ENCODE measurements at regions not wholly inside any gene's neighbourhood (a gene's known extent, or its start where the extent isn't known, plus 50 kb on each side); places are given as distances from the start of the nearest gene placed in this dataset.

DNA sequence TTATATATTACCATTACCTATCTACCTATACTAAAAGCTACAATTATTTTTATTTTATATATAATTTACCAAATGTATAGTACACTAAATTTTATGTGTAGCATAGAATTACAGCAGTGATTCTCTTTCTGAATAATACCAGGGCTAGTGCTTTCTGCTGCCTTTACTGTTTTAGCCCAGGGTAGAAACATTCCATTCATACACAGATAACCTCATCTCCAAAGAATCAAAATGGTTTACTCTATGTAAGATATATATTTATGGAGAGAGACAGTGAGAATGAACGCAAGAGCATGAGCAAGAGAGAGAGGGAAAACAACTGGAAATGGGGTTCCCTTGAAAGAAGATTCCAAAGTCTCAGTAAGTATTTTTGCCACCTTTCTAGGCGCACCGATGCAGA, 56.3 kb upstream of the ATXN1 start:
- TF ChIP-seq, protein P1, sequence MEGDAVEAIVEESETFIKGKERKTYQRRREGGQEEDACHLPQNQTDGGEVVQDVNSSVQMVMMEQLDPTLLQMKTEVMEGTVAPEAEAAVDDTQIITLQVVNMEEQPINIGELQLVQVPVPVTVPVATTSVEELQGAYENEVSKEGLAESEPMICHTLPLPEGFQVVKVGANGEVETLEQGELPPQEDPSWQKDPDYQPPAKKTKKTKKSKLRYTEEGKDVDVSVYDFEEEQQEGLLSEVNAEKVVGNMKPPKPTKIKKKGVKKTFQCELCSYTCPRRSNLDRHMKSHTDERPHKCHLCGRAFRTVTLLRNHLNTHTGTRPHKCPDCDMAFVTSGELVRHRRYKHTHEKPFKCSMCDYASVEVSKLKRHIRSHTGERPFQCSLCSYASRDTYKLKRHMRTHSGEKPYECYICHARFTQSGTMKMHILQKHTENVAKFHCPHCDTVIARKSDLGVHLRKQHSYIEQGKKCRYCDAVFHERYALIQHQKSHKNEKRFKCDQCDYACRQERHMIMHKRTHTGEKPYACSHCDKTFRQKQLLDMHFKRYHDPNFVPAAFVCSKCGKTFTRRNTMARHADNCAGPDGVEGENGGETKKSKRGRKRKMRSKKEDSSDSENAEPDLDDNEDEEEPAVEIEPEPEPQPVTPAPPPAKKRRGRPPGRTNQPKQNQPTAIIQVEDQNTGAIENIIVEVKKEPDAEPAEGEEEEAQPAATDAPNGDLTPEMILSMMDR (IDR thresholded peaks at IDR 0.05; ENCODE audit: extremely low read depth in 1 of 2, insufficient read depth in 1 of 2, low read depth in 1 of 2, low read length in 2 of 2) = no peak
- no peak for TF ChIP-seq EZH2 (IDR thresholded peaks at IDR 0.05; ENCODE audit: borderline replicate concordance, low read depth, low read length, severe bottlenecking)
- TF ChIP-seq GATA2 (IDR thresholded peaks at IDR 0.05; ENCODE audit: insufficient read depth, insufficient read length, low read depth, low read length) = no peak
- TF ChIP-seq POLR2AphosphoS5 (IDR thresholded peaks at IDR 0.05; ENCODE audit: insufficient read depth, low read depth, low read length) = no peak

Measured in endothelial cell of umbilical vein (primary cell).